ENCODE measurements at regions not wholly inside any gene's neighbourhood (a gene's known extent, or its start where the extent isn't known, plus 50 kb on each side); places are given as distances from the start of the nearest gene placed in this dataset.
A peak's percentile ranks its signal among the peaks of the same experiment; 100 is the strongest.
"Not testable (repeated sequence)": the region's sequence is repeated elsewhere in the genome, so short reads cannot be mapped to it uniquely, and the experiment has no call there.

- no peak for DNase-seq (ENCODE audit: low read depth)
These were observed 193.7 kb downstream of the MSX2 start for GRCh38 chr5:174917976-174918554.

- DNase-seq (ENCODE audit: low read depth) = not testable (repeated sequence)
These were observed 193.1 kb downstream of the MSX2 start for GRCh38 chr5:174917435-174917834.

- not testable (repeated sequence) for DNase-seq (ENCODE audit: low read depth)
These were observed 192.5 kb downstream of the MSX2 start for GRCh38 chr5:174916924-174917323.

GRCh38 chr5:174916227-174916626 lies 191.8 kb downstream of the MSX2 start:
- no peak for DNase-seq (ENCODE audit: low read depth)

GRCh38 chr5:174911118-174911517 lies 186.7 kb downstream of the MSX2 start:
- peak; percentile 15 for DNase-seq (ENCODE audit: low read depth)

- DNase-seq (ENCODE audit: low read depth) = peak; percentile 58
These were observed 185.9 kb downstream of the MSX2 start for GRCh38 chr5:174910245-174910737.

- peak; percentile 36 for DNase-seq (ENCODE audit: low read depth)
These were observed 178.9 kb downstream of the MSX2 start for GRCh38 chr5:174903172-174903732.

GRCh38 chr5:174901336-174901735 lies 177.0 kb downstream of the MSX2 start:
- no peak for DNase-seq (ENCODE audit: low read depth)

- DNase-seq (ENCODE audit: low read depth) = peak; percentile 42
These were observed 176.0 kb downstream of the MSX2 start for GRCh38 chr5:174900240-174900865.

GRCh38 chr5:174897281-174897950 lies 173.0 kb downstream of the MSX2 start:
- no peak for DNase-seq (ENCODE audit: low read depth)

- no peak for DNase-seq (ENCODE audit: low read depth)
These were observed 171.0 kb downstream of the MSX2 start for GRCh38 chr5:174895360-174895759.

- DNase-seq (ENCODE audit: low read depth) = no peak
These were observed 168.4 kb downstream of the MSX2 start for GRCh38 chr5:174892742-174893141.

GRCh38 chr5:174880412-174881200 lies 156.2 kb downstream of the MSX2 start:
- not testable (repeated sequence) for DNase-seq (ENCODE audit: low read depth)

GRCh38 chr5:174877987-174878386 lies 153.6 kb downstream of the MSX2 start:
- no peak for DNase-seq (ENCODE audit: low read depth)

GRCh38 chr5:174872271-174872670 lies 147.9 kb downstream of the MSX2 start:
- DNase-seq (ENCODE audit: low read depth) = peak; percentile 48

- DNase-seq (ENCODE audit: low read depth) = no peak
These were observed 127.8 kb downstream of the MSX2 start for GRCh38 chr5:174852143-174852542.

- no peak for DNase-seq (ENCODE audit: low read depth)
These were observed 126.3 kb downstream of the MSX2 start for GRCh38 chr5:174850565-174851169.

- DNase-seq (ENCODE audit: low read depth) = no peak
These were observed 125.0 kb downstream of the MSX2 start for GRCh38 chr5:174849426-174849825.

GRCh38 chr5:174844971-174845370 lies 120.6 kb downstream of the MSX2 start:
- DNase-seq (ENCODE audit: low read depth) = peak; percentile 40

- peak; percentile 71 for DNase-seq (ENCODE audit: low read depth)
These were observed 119.2 kb downstream of the MSX2 start for GRCh38 chr5:174843263-174844250.

Data from RPMI7951 (cell line).